GM12878 (cell line): ENCODE measurements at regions not wholly inside any gene's neighbourhood (a gene's known extent, or its start where the extent isn't known, plus 50 kb on each side); places are given as distances from the start of the nearest gene placed in this dataset.

Experiments used
- ATAC-seq: fragments of 200-7000 bp; cut with Tn5 transposase; 3 replicates; pipeline ENCODE4 v1.9.1; 2020; ENCODE audit warnings: mild to moderate bottlenecking, moderate library complexity
- BruUV-seq: library from RNA; stranded (reverse); fragments of 400-500 nt; replicated peaks from 2 replicates; lab custom pipeline; 2021; lab: Mats Ljungman, UMichigan
- CTCF ChIA-PET: fragments of 300-600 bp; sonication (Branson Sonifier 250); formaldehyde crosslinking; extraction: SDS; loops from one replicate; lab custom pipeline; 2021; ENCODE audit warnings: inconsistent platforms; lab: Yijun Ruan, JAX
- POLR2A ChIA-PET: fragments of 350-600 bp; formaldehyde crosslinking; extraction: SDS; loops from one replicate; lab custom pipeline; 2021; ENCODE audit warnings: inconsistent platforms; lab: Charles Lee
- RAD21 ChIA-PET: fragments of 300-600 bp; sonication (Branson Sonifier 250); formaldehyde crosslinking; loops from one replicate; lab custom pipeline; 2023; ENCODE audit warnings: antibody characterized with exemption; ENCODE audit not compliant: unreplicated experiment; lab: Charles Lee
- SMC1A ChIA-PET: fragments of 300-600 bp; sonication (Branson Sonifier 250); formaldehyde crosslinking; loops from one replicate; lab custom pipeline; 2023; ENCODE audit not compliant: unreplicated experiment, uncharacterized antibody; lab: Charles Lee
- DNase-seq: peaks from one replicate; pipeline ENCODE4 v3.0.0-alpha.2; 2011; ENCODE audit warnings: low read depth, low spot score
- FAIRE-seq: peaks from 3 replicates; lab custom pipeline; 2011; peaks lifted over from hg19 to GRCh38; lab: Jason Lieb, UNC
- H2AFZ ChIP-seq: 2 replicates; pipeline ENCODE4 v1.6.0; 2011; ENCODE audit warnings: low read depth, low read length, control low read depth; ENCODE audit not compliant: control insufficient read depth
- H3K27ac ChIP-seq: 2 replicates; pipeline ENCODE4 v1.5.1; 2011; ENCODE audit warnings: control low read depth; ENCODE audit not compliant: control insufficient read depth, insufficient read depth
- H3K27me3 ChIP-seq, 2 experiments: replicated peaks in 1 of 2; 2 replicates each; pipeline versions ENCODE4 v1.6.0 to v1.6.1; 2011; ENCODE audit warnings: low read length in 1 of 2; ENCODE audit not compliant: control insufficient read depth in 2 of 2, insufficient read depth in 2 of 2
- H3K36me3 ChIP-seq, 2 experiments: 2 replicates each; pipeline ENCODE4 v1.5.1; 2011; ENCODE audit warnings: low read length in 1 of 2; ENCODE audit not compliant: control insufficient read depth in 2 of 2, insufficient read depth in 2 of 2
- H3K4me1 ChIP-seq: 2 replicates; pipeline ENCODE4 v1.6.1; 2011; ENCODE audit warnings: mild to moderate bottlenecking, low read length, moderate library complexity, mixed read lengths; ENCODE audit not compliant: control insufficient read depth, insufficient read depth
- H3K4me2 ChIP-seq: 2 replicates; pipeline ENCODE4 v1.6.0; 2011; ENCODE audit warnings: control low read depth; ENCODE audit not compliant: control insufficient read depth, insufficient read depth
- H3K4me3 ChIP-seq: fragments of 200-600 bp; sonication (generic); 2 replicates; pipeline ENCODE4 v1.5.1; 2016
- H3K79me2 ChIP-seq: 2 replicates; pipeline ENCODE4 v1.6.0; 2011; ENCODE audit warnings: low read length; ENCODE audit not compliant: control insufficient read depth, insufficient read depth
- H3K9ac ChIP-seq: 2 replicates; pipeline ENCODE4 v1.8.0; 2011; ENCODE audit warnings: low read length, control low read depth, mixed read lengths; ENCODE audit not compliant: control insufficient read depth, insufficient read depth
- H3K9me3 ChIP-seq: replicated peaks from 3 replicates; pipeline ENCODE4 v1.5.1; 2011; ENCODE audit warnings: mild to moderate bottlenecking, low read length; ENCODE audit not compliant: control insufficient read depth, insufficient read depth
- H4K20me1 ChIP-seq: 2 replicates; pipeline ENCODE4 v1.6.0; 2011; ENCODE audit not compliant: control insufficient read depth, insufficient read depth
- BHLHE40 ChIP-seq, 2 experiments: fragments of 450-650 bp in 1 of 2; IDR thresholded peaks; 2 replicates each; pipeline ENCODE4 v1.6.1; 2011 to 2017; ENCODE audit warnings: low read depth in 2 of 2, borderline replicate concordance in 1 of 2, improper control_type of control experiment in 1 of 2, low read length in 1 of 2, mild to moderate bottlenecking in 1 of 2
- RB1 ChIP-seq: fragments of 450-650 bp; formaldehyde crosslinking; IDR thresholded peaks from 2 replicates; pipeline ENCODE4 v1.6.1; 2017; ENCODE audit warnings: mild to moderate bottlenecking, borderline replicate concordance
- RBBP5 ChIP-seq: fragments of 200-600 bp; sonication (generic); conservative IDR thresholded peaks from 2 replicates; pipeline ENCODE4 v1.6.1; 2016
- REST ChIP-seq: IDR thresholded peaks from 2 replicates; pipeline ENCODE4 v1.6.1; 2012; ENCODE audit warnings: mild to moderate bottlenecking, low read depth, low read length
- WGBS: methylation state at CpG from one replicate; pipeline ENCODE4 v1.1.6; 2016; ENCODE audit warnings: low lambda C conversion rate; ENCODE audit not compliant: insufficient replicate concordance, insufficient coverage; ENCODE audit errors: missing lambda C conversion rate; 5-methylcytosine and 5-hydroxymethylcytosine counted together
- in situ Hi-C: fragments of 300-500 bp; cut with MboI; formaldehyde crosslinking; loops from 9 replicates; pipeline ENCODE4 v1.14.3; 2018; ENCODE audit warnings: mixed read lengths
- intact Hi-C: fragments of 100-400 bp; cut with micrococcal nuclease; formaldehyde crosslinking; loops from one replicate; pipeline ENCODE4 v1.14.2; 2022; ENCODE audit not compliant: unreplicated experiment

DNA sequence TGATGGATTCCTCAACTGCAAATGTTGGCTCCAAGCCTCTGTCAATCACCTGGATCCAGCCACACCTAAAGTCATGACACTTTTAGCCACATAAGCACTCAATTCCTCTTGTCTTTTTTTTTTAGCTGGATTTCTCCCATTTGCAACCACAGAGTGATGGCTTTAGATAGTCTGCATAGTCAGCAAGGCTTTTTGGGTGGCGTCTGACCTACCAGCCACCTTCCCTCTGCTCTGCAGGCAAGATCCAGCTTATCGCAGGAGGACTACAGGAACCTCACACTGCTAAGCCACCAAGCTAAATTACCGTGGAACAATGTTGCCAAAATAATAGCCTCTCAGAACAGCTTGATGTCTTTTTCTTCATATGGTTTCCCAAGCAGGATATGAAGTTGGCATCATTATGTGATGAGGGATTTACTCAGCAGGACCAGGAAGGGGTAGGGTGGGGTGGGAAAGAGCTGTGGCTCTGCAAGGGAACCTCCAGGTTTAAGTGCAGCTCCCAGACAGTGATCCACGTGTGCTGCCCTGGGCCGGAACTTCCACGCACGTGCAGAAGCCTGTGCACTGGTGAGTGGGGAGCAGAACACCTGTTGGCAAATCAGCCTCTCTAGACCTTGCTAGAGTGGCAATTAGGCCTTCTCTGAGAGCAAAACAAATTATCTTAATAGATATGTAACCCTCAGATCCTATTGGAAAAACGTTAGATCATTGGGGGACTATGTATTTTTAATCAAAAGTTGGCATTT, 170.6 kb upstream of the NCK2 start:
- intact Hi-C loops (no loop called here), in situ Hi-C loops (no loop called here)
- no peaks in the 10 kb centered on the region; a peak in 1 of 4 replicates for H3K27me3 ChIP-seq
- ChIA-PET CTCF (interaction anchor here (0.8 kb wide), 1 partner anchor 390 kb away, joined by 3 read pairs; no protein-coding TSS in a partner anchor), SMC1A (interaction anchor here (0.9 to 1.9 kb wide), 4 partner anchors 11 to 525 kb away, joined by 3 to 8 read pairs (median 4); no protein-coding TSS in a partner anchor), POLR2A (interaction anchor here (0.6 kb wide), 2 partner anchors 407 to 410 kb away, joined by 5 to 6 read pairs; no protein-coding TSS in a partner anchor), RAD21 (no interaction called here)
- no peak overlapping the region for H3K9ac ChIP-seq
- H3K4me1 ChIP-seq: no peaks in the 10 kb centered on the region
- H3K79me2 ChIP-seq: no peaks in the 10 kb centered on the region
- no peaks in the 10 kb centered on the region for H3K9me3 ChIP-seq
- BruUV-seq: no TSS peak
- no peak overlapping the region for H3K27ac ChIP-seq
- DNase-seq: no peak
- no peaks in the 10 kb centered on the region for H3K36me3 ChIP-seq
- no peak for FAIRE-seq
- H3K4me3 ChIP-seq: no peak overlapping the region
- TF ChIP-seq REST: no peak
- TF ChIP-seq RBBP5: no peak
- no peak for TF ChIP-seq RB1
- peak in 1 of 2 experiments; percentile 32; a peak in 1 of 4 replicates for TF ChIP-seq BHLHE40 (IDR thresholded peaks at IDR 0.05; ENCODE audit: borderline replicate concordance in 1 of 2, low read depth in 2 of 2, low read length in 1 of 2)
- WGBS: 51% methylated on average over 8 of the region's 8 CpGs
- no peak for ATAC-seq
- no peak overlapping the region for H3K4me2 ChIP-seq
- no peaks in the 10 kb centered on the region for H4K20me1 ChIP-seq
- no peak overlapping the region for H2AFZ ChIP-seq
